Gastroesophageal sphincter (tissue), 3 donors: ENCODE measurements at regions not wholly inside any gene's neighbourhood (a gene's known extent, or its start where the extent isn't known, plus 50 kb on each side); places are given as distances from the start of the nearest gene placed in this dataset.

ENCODE experiments used
- POLR2A ChIP-seq, 2 donors: fragments of 450-650 bp; IDR thresholded peaks; one replicate each; pipeline ENCODE4 v1.6.1; 2017; ENCODE audit warnings: antibody characterized with exemption in 2 of 2, mild to moderate bottlenecking in 2 of 2, moderate library complexity in 1 of 2
- POLR2AphosphoS5 ChIP-seq: sonication (generic); formaldehyde crosslinking; IDR thresholded peaks from one replicate; pipeline ENCODE4 v1.6.1; 2017; ENCODE audit warnings: antibody characterized with exemption
- TF ChIP-seq, protein P1 (sequence below), 4 experiments: fragments of 200-600 bp in 2 of 4; fragments of 450-650 bp in 2 of 4; sonication (generic) in 1 of 4; IDR thresholded peaks; one replicate each; pipeline ENCODE4 v1.5.1; 2017 to 2019; ENCODE audit warnings: antibody characterized with exemption in 4 of 4, mild to moderate bottlenecking in 2 of 4, moderate library complexity in 2 of 4

DNA sequence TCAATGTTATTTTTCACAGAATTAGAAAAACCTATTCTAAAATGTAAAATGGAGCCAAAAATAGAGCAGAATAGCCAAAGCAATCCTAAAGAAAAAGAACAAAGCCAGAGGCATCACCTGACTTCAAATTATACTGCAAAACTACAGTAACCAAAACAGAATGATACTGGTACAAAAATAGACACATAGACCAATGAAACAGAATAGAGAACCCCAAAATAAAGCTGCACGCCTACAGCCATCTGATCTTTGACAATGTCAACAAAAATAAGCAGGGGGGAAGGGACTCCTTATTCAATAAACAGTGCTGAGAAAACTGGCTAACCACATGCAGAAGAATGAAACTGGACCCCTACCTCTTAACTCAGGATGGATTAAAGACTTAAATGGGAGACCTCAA is 65.8 kb upstream of the PDE4D start:
- TF ChIP-seq POLR2A (IDR thresholded peaks at IDR 0.05) (no peak), POLR2AphosphoS5 (no peak)
- TF ChIP-seq, protein P1, sequence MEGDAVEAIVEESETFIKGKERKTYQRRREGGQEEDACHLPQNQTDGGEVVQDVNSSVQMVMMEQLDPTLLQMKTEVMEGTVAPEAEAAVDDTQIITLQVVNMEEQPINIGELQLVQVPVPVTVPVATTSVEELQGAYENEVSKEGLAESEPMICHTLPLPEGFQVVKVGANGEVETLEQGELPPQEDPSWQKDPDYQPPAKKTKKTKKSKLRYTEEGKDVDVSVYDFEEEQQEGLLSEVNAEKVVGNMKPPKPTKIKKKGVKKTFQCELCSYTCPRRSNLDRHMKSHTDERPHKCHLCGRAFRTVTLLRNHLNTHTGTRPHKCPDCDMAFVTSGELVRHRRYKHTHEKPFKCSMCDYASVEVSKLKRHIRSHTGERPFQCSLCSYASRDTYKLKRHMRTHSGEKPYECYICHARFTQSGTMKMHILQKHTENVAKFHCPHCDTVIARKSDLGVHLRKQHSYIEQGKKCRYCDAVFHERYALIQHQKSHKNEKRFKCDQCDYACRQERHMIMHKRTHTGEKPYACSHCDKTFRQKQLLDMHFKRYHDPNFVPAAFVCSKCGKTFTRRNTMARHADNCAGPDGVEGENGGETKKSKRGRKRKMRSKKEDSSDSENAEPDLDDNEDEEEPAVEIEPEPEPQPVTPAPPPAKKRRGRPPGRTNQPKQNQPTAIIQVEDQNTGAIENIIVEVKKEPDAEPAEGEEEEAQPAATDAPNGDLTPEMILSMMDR (IDR thresholded peaks at IDR 0.05): no peak
